GM21367 (cell line): ENCODE measurements at regions not wholly inside any gene's neighbourhood (a gene's known extent, or its start where the extent isn't known, plus 50 kb on each side); places are given as distances from the start of the nearest gene placed in this dataset.

Experiments used
- ATAC-seq: cut with Tn5 transposase; IDR thresholded peaks from one replicate; pipeline ENCODE4 v1.9.1; 2021; ENCODE audit not compliant: unreplicated experiment

GRCh38 chr10:31143331-31143935, 111.8 kb upstream of the ZNF438 start:
- ATAC-seq, result no peak

- no peak for ATAC-seq
Measured at GRCh38 chr10:31145986-31146385, 114.3 kb upstream of the ZNF438 start.

DNA sequence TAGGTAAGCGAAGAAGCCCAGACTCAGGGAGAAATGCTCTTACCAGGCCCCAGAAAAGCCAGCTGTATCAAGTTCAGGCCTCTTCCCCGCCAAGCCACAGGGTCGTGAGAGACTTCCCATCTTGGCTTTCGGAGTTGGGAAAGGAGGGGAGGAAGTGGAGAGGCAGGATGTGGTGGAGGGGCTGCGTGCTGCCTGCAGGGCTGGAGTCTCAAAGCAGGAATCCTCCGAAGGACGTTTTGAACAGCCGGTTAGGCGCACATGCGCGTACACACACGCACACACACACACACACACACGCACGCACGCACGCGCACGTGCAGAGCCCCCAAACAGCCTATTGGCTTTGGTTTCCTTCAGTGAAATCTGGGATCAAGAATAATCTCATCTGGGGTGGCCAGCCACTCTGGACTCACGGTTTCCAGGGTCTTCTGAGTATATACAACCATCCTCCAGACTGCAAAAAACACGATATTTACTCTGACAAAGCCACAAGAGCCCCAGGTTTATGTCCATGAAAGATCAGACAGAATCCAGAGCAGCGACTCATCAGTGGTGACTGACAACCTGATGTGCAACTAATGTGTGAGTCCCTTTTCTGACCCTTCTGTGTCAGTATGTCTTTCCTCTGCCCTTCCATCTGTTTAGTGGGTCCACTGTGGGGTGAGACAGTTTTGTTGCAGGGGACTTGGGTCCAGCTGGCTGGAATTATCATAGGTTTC, 115.0 kb upstream of the ZNF438 start:
- no peak for ATAC-seq

- ATAC-seq, result no peak
Measured at GRCh38 chr10:31147210-31147608, 115.5 kb upstream of the ZNF438 start.

DNA sequence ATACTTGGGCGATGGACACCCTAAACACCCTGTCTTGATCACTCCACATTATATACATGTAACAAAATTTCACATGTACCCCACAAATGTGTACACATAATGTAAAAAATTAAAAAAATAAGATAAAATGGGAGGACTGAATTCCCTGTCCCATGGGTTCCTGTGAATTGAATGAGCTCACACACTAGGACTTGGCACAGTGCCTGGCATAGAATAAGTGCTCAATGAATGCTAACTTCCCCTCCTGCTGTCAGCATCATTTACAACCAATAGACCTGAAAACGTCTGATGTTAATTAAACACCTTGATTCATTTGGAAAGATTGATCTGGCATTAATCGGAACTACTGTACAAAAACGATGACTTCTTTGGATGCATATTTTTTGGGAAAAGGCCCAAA, 117.3 kb upstream of the ZNF438 start:
- no peak for ATAC-seq

DNA sequence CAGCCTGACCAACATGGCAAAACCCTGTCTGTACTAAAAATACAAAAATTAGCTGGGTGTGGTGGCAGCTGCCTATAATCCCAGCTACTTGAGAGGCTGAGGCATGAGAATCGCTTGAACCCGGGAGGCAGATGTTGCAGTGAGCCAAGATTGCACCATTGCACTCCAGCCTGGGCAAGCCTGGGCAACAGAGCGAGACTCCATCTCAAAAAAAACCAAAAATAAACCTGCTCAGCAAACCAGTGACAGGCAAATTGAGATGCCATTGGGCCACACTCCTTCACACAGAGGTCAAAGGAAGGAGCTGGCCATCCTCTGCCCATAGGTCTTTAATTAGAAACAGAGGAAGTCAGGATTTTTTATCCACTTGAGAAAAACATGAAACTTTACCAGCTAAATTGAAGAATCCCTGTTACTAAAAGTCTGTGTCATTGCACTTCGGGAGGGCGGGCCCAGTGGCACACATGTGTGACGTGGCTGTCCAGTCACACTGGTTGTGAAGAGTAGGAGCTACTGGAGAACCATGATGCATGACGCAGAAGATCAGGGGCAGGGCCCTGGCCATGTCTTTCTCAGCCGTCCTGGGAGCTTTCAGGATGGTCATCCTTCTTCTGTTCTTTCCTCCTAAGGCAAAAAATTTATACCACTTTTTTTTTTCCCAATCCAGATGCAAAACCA, 118.3 kb upstream of the ZNF438 start:
- no peak for ATAC-seq

DNA sequence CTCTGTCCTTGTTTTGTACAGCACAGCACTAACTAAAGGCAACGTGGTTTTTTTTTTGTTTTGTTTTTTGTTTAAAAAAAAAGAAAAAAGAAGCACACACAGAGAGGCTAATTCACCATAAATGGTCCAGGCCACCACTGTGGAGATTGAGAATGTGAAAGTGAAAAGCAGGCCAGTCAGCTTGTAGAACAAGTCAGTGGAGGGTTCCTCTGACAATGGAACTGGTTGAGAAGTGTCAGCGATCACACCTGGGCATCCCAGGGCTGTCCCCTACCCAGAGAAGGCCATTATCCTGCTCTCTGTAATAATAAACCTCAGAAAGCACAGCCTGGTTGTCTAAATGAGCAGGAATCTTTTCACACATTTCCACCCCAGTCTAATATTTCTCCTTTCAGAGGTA, 119.6 kb upstream of the ZNF438 start:
- ATAC-seq, result no peak

- ATAC-seq, result no peak
Measured at GRCh38 chr10:31152421-31153135, 120.9 kb upstream of the ZNF438 start.

DNA sequence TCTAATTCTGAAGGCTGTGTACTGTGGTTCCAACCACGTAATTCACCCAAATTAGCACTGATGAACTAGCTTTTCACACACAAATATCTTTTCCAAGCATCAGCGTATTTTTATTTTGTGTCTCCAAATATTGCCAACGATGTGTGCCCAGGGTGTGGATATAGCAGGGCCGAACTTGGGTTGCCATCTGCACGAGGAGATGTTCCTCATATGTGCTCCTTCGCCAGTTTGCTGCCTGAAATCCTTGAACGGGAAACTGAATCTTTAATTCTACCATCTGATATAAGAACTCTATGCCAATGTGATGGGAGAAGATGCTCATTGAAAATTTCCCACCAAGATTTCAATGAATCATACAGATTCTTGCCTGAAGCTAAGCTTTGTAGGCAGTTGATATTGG, 121.5 kb upstream of the ZNF438 start:
- ATAC-seq, result no peak

- no peak for ATAC-seq
Measured at GRCh38 chr10:31153692-31154091, 122.0 kb upstream of the ZNF438 start.

DNA sequence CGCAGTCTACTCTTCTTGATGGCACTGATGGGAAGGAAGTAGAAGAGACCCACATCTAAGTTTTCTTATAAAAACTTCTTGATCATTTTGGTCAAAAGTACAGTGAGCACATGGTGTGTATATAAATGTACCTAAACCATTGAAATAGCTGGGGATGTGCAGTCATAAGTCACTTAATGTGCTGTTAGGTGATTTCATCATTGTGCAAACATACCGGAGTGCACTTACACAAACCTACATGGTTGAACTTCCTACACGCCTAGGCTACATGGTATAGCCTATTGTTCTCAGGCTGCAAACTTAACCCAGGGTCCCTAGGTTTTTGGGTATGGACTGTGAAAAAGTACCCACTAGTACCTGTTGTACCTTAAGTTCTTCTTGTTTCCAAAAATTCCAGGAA, 123.3 kb upstream of the ZNF438 start:
- ATAC-seq, result no peak

GRCh38 chr10:31157123-31158010, 125.7 kb upstream of the ZNF438 start:
- ATAC-seq, result no peak

GRCh38 chr10:31158011-31158658, 126.5 kb upstream of the ZNF438 start:
- no peak for ATAC-seq

DNA sequence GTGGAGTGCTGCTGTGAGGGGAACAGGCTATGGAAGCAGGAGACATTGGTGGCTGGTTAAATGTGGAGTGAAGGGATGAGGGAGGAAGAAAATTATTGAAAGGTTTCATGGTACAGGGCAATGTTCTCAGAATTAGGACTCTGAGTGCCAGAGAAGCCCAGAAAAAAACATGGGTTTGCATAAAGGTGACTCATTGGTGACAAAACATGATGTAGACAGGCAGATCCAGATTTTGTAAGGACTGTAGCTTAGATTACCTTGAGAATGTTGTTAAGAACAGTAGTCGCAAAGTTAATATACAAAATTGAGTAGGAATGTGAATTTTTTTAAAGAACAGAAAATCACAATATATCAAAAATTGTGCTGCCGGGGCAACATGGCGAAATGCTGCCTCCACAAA, 134.9 kb upstream of the ZNF438 start:
- no peak for ATAC-seq

DNA sequence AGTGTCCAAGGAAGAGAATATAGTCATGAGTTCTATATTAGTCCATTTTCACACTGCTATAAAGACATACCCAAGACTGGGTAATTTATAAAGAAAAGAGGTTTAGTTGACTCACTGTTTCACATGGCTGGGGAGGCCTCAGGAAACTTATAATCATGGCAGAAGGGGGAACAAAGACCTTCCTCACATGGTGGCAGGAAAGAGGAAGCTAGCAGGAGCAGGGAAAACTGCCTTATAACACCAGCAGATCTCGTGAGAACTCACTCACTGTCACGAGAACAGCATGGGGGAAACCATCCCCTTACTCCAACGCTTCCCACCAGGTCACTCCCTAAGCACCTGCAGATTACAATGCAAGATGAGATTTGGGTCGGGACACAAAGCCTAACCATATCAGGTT, 139.0 kb upstream of the ZNF438 start:
- ATAC-seq, result no peak

GRCh38 chr10:31171402-31172083, 139.9 kb upstream of the ZNF438 start:
- no peak for ATAC-seq

- no peak for ATAC-seq
Measured at GRCh38 chr10:31172925-31173324, 141.3 kb upstream of the ZNF438 start.

DNA sequence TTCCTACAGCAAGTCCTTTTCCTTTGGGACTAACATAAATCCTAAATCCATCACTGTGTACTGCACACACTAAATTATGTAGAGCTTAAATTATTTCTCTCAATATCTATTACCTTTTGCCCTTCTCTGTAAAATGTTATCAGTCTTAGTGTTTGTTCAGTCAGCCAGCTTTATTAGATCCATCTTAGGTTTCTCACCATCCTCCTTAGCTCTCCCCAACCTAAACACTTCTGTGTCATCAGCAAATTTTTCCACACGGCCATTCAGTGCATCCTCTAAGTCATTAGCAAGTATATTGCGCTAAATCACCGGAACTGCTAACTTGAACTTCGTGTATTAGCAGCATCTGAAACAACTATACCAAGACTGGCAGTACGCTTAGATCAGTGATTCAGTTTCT, 142.1 kb upstream of the ZNF438 start:
- no peak for ATAC-seq

GRCh38 chr10:31179091-31179680, 139.8 kb upstream of the ZEB1 start:
- ATAC-seq, result no peak
